Aorta (tissue), 5 donors: ENCODE measurements at regions not wholly inside any gene's neighbourhood (a gene's known extent, or its start where the extent isn't known, plus 50 kb on each side); places are given as distances from the start of the nearest gene placed in this dataset.

Source experiments
- ATAC-seq: fragments of 200-7000 bp; cut with Tn5 transposase; one replicate; pipeline ENCODE4 v1.9.1; 2022; ENCODE audit warnings: moderate library complexity; ENCODE audit not compliant: low FRiP score
- DNase-seq, 2 donors: peaks; one replicate each; pipeline ENCODE4 v3.0.0-alpha.2; 2020
- H3K27ac ChIP-seq, 2 donors: one replicate each; pipeline ENCODE4 v1.5.1; 2013; ENCODE audit warnings: low read length in 2 of 2, mild to moderate bottlenecking in 2 of 2, moderate library complexity in 2 of 2, control low read depth in 1 of 2, inconsistent platforms in 1 of 2, low read depth in 1 of 2
- H3K27me3 ChIP-seq, 2 donors: one replicate each; pipeline ENCODE4 v1.6.1; 2013; ENCODE audit warnings: control low read depth in 1 of 2, low read length in 1 of 2, mild to moderate bottlenecking in 1 of 2, moderate library complexity in 1 of 2; ENCODE audit not compliant: insufficient read depth in 2 of 2, control insufficient read depth in 1 of 2
- H3K36me3 ChIP-seq, 2 donors: one replicate each; pipeline ENCODE4 v1.6.1; 2013; ENCODE audit warnings: control low read depth in 1 of 2, low read length in 1 of 2, mild to moderate bottlenecking in 1 of 2; ENCODE audit not compliant: insufficient read depth in 2 of 2, control insufficient read depth in 1 of 2
- H3K4me1 ChIP-seq, 2 donors: one replicate each; pipeline ENCODE4 v1.6.1; 2013; ENCODE audit warnings: low read length in 2 of 2, control low read depth in 1 of 2, mild to moderate bottlenecking in 1 of 2, moderate library complexity in 1 of 2; ENCODE audit not compliant: insufficient read depth in 2 of 2, control insufficient read depth in 1 of 2
- H3K4me3 ChIP-seq, 2 donors: one replicate each; pipeline ENCODE4 v1.5.1; 2013; ENCODE audit warnings: low read length in 2 of 2, control low read depth in 1 of 2, mild to moderate bottlenecking in 1 of 2
- H3K9me3 ChIP-seq: one replicate; pipeline ENCODE4 v1.6.1; 2013; ENCODE audit warnings: mild to moderate bottlenecking, low read length; ENCODE audit not compliant: control insufficient read depth
- WGBS, 2 donors: extraction: QIAGEN DNeasy Blood & Tissue Kit; methylation state at CpG; one replicate each; pipeline ENCODE4 v1.1.7; 2013; 5-methylcytosine and 5-hydroxymethylcytosine counted together
- intact Hi-C, 2 donors: fragments of 100-400 bp; cut with DNase I; formaldehyde crosslinking; loops; one replicate each; pipeline versions ENCODE4 v1.14.2 to v1.15.0; 2022
- donor health status: healthy with polysubstance abuse.
- donor health status: Bipolar disorder and iron deficiency.
- donor health status: DM: no; HTN: no; CAD: no.
- donor health status: DM: no; HTN: no; CAD: no.
- donor health status: DM: yes; HTN: yes; CAD: no.

DNA sequence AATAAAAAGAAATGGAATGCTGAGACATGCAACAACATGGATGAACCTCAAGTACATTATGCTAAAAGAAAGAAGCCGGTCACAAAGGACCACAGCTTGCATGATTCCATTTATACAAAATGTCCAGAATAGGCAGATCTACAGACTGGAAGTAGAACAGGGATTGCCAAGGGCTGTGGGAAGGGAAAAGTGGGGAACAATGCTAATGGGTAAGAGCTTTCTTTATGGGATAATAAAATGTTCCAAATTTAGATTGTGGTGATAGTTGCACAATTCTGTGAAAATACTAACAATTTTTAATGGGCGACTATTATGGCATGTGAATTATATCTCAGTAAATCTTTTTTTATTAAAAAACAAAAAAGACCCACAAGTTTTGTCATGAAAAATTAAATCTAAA is 106.2 kb downstream of the TMCO5A start:
- Histone ChIP-seq H3K4me3 (no peak overlapping the region), H3K36me3 (no peaks in the 10 kb centered on the region), H3K9me3 (no peaks in the 10 kb centered on the region), H3K4me1 (no peaks in the 10 kb centered on the region), H3K27me3 (no peaks in the 10 kb centered on the region), H3K27ac (no peak overlapping the region)
- WGBS, 2 donors, result 92 to 95% methylated on average over 2 of the region's 2 CpGs
- intact Hi-C loops, result no loop called here
- ATAC-seq (no peak), DNase-seq (no peak)

DNA sequence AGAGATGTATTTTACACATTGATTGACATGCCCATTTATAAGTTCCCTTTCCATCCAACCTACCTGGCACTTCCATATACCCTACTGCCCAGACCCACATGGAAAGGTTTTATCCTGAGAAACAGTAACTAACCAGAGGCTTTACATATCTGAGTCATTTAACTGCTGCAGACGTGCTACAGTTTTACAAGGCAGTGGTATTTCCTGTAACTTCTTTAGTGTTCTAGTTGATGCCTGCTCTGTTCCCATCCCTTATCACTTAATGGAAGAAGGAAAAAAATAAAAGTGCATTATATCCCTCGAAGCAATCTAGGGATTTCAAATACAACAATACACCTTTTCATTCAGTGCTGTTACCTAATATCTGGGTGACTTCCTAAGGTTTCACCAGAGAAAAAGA is 107.1 kb downstream of the TMCO5A start:
- 57 to 60% methylated on average over 2 of the region's 2 CpGs for WGBS, 2 donors
- Histone ChIP-seq H3K4me3 (no peak overlapping the region), H3K36me3 (no peaks in the 10 kb centered on the region), H3K27ac (no peak overlapping the region), H3K27me3 (no peaks in the 10 kb centered on the region), H3K4me1 (no peaks in the 10 kb centered on the region), H3K9me3 (no peaks in the 10 kb centered on the region)
- ATAC-seq (no peak), DNase-seq (no peak)
- intact Hi-C loops, result no loop called here

DNA sequence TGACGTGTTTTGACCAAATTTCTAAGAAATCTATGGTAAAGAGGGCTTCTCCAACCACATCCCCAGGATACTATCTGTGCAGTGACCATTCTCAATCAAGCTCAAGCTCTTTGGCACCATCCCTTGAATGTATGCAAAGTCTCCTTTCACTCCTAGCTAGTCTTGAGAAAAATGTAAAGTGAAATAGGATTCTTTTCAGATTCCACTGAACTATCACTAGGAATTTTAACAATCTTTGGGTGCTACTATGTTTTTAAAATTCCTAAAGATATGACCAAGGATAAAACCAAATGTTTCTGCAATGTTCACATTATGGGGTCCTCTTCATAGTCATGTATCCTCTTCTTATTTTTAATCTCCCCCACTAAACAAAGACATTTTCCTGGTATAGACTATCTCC is 107.8 kb downstream of the TMCO5A start:
- 84 to 88% methylated on average over 1 of the region's 1 CpG for WGBS, 2 donors
- intact Hi-C loops, result no loop called here
- ATAC-seq, result no peak

DNA sequence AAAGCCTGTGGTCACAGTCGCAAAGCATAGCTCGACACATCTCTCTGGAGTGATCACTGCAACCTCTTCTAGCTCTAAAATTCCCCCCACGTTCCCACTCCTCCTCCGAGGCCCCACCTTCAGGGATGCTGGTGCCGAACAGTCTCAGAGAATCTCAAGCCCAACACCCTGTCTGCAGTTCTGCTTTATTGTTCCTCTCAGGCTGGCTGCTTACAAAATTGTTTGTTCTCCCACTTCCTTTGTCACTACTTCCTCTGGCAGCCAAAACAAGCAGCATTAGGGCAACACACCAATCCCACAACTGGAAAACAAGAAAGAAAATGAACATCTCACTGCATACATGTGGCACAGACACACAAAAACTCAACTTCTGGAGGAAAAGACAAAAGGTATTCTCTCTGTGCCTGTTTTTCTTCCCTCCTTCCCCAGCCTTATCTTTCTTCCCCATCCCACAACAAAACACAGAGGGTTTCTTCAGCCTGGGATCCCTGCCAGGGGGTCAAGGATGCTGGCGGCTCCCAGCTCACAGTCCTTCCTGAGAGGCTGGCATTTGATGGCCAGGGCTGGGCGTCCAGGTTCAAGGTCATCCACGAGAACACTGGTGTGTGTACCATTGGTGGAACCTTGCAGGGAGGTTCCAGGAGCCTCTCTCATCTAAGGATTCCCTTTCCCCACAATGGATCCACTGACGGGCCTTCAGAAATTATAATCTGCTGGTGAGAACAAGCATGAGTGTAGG is 108.4 kb downstream of the TMCO5A start:
- H3K27ac ChIP-seq, result no peak overlapping the region
- intact Hi-C loops, result no loop called here

More for the DNA sequence above, 107.8 kb downstream of the TMCO5A start:
- Histone ChIP-seq H3K27ac (no peak overlapping the region), H3K27me3 (no peaks in the 10 kb centered on the region), H3K36me3 (no peaks in the 10 kb centered on the region), H3K4me3 (no peak overlapping the region), H3K9me3 (no peaks in the 10 kb centered on the region), H3K4me1 (no peaks in the 10 kb centered on the region)
- no peak for DNase-seq

DNA sequence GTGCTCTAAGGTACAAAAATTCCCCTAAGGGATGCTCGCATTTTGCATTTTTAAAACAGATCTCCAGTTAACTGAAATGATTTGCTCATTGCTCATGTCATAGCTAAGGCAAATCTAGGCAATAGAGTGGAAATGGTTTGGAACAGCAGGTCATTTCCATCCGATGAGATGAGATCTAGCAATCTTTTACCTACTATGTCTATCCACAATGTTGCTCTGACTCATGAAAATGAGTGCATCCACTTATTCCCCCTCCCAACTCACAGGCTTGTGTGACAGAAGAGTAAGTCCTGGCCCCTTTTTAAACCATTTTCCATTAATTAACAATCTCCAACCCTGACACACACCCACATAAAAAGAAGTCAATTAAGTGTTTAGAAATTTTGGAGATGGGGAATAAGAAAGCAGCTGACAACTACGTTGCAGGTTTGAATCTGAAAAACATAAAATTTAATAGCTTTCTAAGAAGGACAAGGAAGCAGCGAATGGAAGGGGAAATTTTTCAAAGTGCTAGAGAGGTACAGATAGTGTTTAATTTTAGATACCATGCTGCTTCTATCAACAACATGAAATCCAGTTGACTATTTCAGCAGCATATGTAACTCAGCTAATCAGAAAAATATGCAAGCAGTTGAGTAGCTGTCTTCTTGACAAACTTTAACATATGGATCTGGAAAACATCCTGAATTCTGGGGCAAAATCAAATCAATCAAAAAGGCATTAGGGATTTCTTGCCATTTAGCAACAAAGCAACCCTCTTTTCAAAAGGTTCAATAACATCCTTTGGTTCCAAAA is 112.0 kb downstream of the TMCO5A start:
- no peaks in the 10 kb centered on the region for H3K36me3 ChIP-seq
- ATAC-seq (no peak), DNase-seq (no peak)
- H3K27me3 ChIP-seq, result no peaks in the 10 kb centered on the region
- no peak overlapping the region for H3K27ac ChIP-seq
- 64 to 71% methylated on average over 4 of the region's 4 CpGs for WGBS, 2 donors
- no peaks in the 10 kb centered on the region for H3K4me1 ChIP-seq
- H3K4me3 ChIP-seq, result no peak overlapping the region
- intact Hi-C loops, result no loop called here
- no peaks in the 10 kb centered on the region for H3K9me3 ChIP-seq

More for the DNA sequence above, 108.4 kb downstream of the TMCO5A start:
- 77 to 80% methylated on average over 9 of the region's 9 CpGs for WGBS, 2 donors
- no peaks in the 10 kb centered on the region for H3K9me3 ChIP-seq
- no peak overlapping the region for H3K4me3 ChIP-seq
- H3K4me1 ChIP-seq, result no peaks in the 10 kb centered on the region
- ATAC-seq (peak; percentile 49), DNase-seq (no peak)
- no peaks in the 10 kb centered on the region for H3K36me3 ChIP-seq
- no peaks in the 10 kb centered on the region for H3K27me3 ChIP-seq

DNA sequence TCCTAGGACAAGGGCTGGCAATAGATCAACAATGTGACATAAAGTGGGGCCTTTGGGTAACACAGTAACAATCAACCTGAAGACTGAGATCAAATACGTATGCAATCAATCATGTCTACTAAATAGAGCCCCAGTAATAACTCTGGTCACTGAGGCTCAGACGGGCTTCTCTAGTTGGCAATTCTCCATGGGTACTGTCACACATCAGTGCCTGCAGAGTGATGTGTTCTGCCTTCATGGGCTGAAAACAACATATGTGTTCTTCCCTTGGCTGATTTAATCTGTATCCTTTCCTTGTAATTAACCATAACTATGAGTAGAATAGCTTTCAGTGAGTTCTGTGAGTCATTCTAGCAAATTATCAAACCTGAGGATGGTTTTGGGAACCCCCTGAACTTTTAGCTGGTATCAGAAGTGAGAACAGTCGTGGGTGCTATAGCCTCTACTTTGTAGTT is 113.6 kb downstream of the TMCO5A start:
- intact Hi-C loops, result no loop called here
- Histone ChIP-seq H3K36me3 (no peaks in the 10 kb centered on the region), H3K4me3 (no peak overlapping the region), H3K9me3 (no peaks in the 10 kb centered on the region), H3K27ac (no peak overlapping the region), H3K27me3 (no peaks in the 10 kb centered on the region), H3K4me1 (no peaks in the 10 kb centered on the region)
- DNase-seq, result no peak
- WGBS, 2 donors, result 84 to 85% methylated on average over 3 of the region's 3 CpGs
- no peak for ATAC-seq

DNA sequence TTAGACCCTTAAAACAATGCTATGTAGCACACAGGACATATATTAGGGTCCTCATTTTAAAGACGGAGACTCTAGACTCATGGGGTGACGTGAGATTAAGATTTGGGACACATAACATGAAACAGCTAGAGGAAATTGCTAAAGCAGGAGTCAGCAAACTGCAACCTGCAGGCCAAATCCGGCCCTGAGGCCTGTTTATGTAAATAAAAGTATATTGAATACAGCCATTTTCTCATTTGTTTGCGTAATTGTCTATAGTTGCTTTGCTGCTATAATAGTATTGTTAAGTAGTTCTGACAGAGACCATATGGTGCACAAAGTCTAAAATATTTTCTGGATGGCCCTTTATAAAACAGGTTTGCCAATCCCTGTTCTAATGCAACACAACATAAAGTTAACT is 115.5 kb downstream of the TMCO5A start:
- intact Hi-C loops, result no loop called here

DNA sequence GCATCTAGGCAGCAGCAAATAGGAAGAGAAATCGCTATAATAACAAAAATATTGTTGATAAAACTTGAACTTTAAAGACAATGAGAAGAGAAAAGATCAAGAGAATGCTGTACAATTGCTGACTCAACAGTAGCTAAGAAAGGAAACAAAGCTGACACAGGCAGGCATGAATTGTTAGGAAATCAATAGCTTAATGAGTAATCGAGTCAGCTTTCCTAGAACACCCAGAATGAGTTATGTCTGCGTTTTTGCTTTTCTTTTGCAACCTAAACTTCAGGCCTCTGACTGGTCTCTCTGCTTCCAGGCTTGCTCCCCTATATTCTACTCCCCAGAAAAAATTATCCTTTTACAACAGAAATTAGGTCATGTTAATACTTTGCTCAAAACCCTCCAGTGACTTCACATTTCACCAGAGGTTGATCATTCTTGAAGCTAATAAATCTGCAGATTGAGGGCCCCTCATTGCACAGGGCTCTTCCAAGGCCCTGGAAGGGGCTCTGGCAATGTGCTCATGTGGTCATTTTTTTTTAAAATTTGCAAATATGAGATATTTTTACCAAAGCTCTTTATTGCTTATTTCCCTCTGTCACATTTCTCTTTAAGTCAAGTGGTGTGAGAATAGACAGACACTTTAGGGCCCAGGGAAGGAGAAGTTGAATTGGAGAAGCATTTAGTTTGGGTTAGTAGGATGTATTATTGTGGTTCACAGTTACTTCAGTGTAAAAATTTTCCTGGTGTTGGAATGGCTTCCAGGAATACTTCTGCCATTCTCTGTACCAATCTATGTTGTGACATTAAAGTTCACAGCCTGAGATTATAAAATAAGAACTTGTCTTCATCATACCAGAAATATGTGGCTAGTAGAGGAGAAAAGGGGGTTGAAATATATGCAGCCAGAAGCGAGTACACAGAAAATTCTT is 116.3 kb downstream of the TMCO5A start:
- no peaks in the 10 kb centered on the region for H3K4me1 ChIP-seq
- no peak for ATAC-seq
- H3K36me3 ChIP-seq, result no peaks in the 10 kb centered on the region
- H3K4me3 ChIP-seq, result no peak overlapping the region
- intact Hi-C loops, result no loop called here
- H3K9me3 ChIP-seq, result no peaks in the 10 kb centered on the region
- WGBS, 2 donors, result 70 to 75% methylated on average over 4 of the region's 4 CpGs
- no peak overlapping the region for H3K27ac ChIP-seq
- DNase-seq, result no peak
- H3K27me3 ChIP-seq, result no peaks in the 10 kb centered on the region

More for the DNA sequence above, 115.5 kb downstream of the TMCO5A start:
- Histone ChIP-seq H3K9me3 (no peaks in the 10 kb centered on the region), H3K36me3 (no peaks in the 10 kb centered on the region), H3K27ac (no peak overlapping the region), H3K27me3 (no peaks in the 10 kb centered on the region), H3K4me3 (no peak overlapping the region), H3K4me1 (no peaks in the 10 kb centered on the region)
- WGBS, 2 donors, result 92 to 94% methylated on average over 4 of the region's 4 CpGs
- no peak for ATAC-seq
- DNase-seq, result no peak
